HG02885 (cell line): ENCODE measurements at regions not wholly inside any gene's neighbourhood (a gene's known extent, or its start where the extent isn't known, plus 50 kb on each side); places are given as distances from the start of the nearest gene placed in this dataset.

ENCODE experiments used
- ATAC-seq: cut with Tn5 transposase; IDR thresholded peaks from one replicate; pipeline ENCODE4 v1.9.1; 2021; ENCODE audit warnings: mild to moderate bottlenecking; ENCODE audit not compliant: unreplicated experiment, poor library complexity

DNA sequence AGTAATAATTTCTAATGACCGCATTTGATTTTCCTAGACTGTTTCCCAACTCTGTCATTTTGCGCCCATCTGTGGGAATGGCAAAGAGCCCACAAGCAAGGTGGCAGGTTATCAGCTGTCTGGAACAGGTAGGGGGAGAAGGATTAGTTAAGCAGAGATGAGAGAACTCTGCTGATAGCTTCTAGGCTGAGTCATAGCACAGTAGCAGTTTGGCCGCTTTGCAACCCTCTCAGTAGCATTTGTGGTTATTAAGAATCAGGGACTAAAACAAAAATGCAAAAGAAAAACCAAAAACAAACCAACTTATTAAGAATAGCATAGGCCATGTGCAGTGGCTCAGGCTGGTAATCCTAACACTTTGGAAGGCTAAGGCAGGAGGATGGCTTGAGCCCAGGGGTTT is 602.7 kb upstream of the SORCS1 start:
- ATAC-seq, result no peak

DNA sequence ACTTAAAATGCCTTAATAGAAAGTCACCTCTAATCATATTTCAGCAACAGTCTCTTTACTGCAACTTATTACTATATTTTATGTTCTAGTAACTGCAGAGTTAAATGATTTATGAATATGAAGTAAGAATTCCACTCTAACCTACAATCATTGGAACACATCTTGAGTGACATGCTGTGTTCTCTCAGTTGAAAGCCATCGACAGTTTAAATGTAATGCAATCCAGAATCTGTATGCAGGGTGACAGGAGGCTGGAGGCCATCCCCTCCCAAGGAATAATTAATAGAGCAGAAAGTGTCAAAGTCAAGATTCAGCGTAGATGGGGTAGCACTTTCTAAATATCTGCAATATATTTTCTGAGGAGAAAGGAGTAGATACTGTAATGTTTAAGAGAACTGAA is 590.3 kb upstream of the SORCS1 start:
- no peak for ATAC-seq

DNA sequence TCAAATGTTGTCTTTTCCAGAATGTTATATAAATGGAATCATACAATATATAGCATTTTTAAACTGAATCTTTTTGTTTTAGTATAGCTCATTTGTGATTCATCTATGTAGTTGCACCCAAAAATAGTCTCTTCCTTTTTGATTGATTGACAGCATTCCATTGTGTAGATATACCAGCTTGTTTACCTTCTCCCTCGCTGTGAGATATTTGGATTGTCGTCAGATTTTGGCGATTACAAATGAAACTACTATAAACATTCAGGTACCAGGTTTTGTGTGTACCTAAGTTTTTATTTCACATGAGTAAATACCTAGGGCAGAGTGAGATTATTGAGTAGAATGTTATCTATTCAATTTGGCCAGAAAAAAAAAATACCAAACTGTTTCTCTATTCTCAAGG is 584.7 kb upstream of the SORCS1 start:
- no peak for ATAC-seq

DNA sequence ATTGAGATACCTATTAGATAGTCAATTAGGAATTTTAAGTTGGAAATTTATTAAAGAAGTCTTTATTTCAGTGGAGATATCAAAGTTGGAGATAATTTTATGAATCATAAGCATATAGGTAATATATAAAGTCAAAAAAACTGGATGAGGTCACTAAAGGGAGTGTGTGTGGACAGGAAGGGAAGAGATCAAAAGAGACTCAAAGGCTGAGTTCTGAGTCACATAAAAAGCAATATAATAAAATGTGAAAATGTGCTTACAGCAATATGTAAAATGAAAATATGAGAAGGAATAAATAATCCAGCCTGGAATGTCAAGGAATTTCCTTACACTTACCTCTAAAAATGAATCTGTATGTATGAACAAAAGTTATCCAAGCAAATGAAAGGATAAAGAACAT is 583.3 kb upstream of the SORCS1 start:
- ATAC-seq, result no peak

DNA sequence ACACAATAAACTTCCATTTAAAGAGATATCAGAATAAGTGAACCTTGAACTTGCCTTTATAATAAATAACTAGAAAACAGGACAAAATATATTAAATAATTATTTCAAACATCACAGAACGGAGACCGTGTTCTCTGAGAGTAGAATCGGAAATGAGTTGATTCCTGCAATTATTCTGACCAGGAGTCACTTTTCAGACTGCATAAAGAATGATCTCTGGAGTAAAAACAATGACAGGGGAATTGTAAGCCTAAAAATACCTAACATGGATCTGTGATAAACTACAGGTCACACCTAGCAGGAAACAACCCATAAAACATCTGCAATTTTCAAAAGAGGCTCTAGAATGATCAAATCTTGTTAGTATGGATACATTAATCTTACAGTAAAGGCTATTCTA is 577.5 kb upstream of the SORCS1 start:
- ATAC-seq, result no peak

DNA sequence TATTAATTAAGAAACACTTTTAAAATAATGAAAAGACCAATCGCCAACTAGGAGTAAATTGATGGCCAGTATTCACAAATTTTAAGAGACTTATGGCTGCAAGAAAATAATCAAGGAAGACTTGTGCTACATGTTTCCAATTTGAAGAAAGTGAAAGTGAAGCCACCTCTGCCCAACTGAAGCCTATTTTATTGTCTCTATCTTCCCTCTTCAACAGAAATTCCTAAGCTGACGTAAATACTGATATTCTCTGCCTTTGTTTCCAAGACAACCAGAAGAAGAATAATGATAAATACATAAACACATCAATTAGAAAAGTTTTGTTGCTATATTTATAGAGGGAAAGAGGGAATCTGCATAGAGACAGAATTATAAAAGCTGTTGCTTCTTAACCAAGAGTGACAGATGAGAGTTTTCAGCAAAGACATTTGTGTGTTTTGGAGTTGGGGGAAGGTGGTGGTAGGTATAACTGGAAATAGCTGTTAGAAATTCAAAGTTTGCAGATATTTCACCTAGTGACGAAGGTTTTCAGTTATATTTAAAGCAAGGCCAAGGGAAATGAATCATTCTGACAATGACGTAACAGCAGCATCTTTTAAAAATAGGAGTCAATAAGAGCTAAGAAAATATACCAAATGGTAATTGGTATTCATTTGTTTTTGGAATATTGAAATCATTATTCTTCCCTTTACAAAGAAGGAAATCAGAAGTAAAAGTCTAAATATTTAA is 576.6 kb upstream of the SORCS1 start:
- ATAC-seq, result no peak

DNA sequence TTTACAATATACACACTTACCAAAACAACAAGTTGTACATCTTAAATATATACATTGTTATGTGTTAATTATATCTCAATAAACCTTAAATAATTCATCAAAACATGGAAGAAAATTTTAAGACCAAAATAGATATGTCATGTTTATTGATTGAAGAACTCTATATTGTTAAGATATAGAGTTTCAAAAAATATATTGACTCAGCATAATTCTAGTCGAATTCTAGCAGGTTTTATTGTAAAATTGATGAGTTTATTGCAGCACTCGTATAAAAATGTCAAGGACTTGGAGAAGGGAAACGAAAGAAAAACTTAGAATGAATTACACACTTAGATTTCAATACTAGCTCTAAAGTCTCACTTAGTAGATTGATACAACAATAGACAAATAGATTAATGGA is 575.4 kb upstream of the SORCS1 start:
- no peak for ATAC-seq

DNA sequence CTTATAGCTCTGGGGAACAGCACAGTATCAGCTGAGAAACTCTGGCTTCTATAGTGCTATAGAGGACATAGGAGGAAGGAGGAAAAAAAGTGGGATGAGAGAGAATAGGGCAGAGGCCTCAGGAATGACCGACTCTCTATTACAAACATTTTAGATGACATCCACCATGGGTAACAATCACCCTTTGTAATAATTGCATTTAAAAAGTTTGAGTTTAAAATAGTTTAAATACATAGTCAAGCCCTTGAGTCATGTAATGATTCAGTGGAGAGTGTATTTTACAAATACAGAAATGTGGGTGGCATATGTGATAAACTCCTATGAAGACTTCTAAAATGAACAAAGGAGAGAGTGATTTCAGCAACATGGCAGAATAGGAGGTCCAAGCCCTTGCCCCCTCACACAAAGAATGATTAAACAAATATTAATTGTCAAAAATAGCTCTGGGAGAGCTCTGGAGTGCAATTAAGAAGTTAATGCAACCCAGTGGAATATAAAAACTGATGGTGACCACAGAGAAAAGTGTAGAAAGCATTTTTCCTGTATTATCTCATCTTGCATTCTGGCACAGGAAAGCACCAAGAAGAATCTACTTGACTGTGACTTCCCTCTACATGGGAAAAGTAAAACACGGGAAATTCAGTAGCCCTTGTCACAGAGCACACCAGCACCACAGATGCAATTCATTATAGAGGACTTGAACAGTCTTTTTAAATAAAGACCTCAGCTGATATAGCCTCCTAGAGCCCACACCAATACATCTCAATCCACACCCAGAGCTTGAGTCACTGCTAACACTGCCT is 569.0 kb upstream of the SORCS1 start:
- ATAC-seq, result no peak

DNA sequence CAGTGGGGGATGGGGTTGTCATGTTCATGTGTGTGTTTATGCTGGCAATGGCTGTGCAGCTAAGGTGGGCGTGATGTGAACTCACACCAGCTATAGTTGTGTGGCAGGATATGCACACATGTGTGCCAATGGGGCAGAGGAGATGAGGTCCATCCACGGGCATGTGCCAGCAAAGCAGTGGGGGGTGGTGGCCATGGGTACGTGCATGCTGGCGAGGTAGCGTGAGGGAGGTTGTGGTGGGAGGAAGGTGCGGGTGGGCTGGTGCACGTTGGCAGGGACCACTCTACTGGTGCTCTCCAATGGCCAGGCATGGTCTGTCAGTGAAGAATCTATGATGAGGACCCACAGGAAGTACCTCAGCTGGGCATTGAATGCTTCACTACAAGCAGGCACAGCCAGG is 567.5 kb upstream of the SORCS1 start:
- ATAC-seq, result no peak

DNA sequence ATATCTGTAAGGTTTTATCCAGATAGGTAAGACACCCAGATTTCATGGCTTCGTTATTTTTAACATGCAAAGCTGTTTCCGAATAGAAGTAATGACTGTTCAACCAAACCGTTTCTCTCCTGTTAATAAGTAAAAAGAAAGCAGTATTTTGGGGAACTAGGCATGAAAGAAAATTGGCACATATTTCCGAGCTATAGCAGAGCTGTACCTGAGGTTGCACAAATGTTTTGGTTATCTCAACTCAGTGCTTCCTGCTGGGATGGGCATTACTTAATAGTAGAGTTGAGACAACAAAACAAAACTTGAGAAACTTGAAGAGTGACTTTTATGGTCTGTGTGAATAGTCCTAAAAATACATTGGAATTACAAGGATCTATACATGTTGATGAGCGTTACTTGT is 564.3 kb upstream of the SORCS1 start:
- no peak for ATAC-seq

DNA sequence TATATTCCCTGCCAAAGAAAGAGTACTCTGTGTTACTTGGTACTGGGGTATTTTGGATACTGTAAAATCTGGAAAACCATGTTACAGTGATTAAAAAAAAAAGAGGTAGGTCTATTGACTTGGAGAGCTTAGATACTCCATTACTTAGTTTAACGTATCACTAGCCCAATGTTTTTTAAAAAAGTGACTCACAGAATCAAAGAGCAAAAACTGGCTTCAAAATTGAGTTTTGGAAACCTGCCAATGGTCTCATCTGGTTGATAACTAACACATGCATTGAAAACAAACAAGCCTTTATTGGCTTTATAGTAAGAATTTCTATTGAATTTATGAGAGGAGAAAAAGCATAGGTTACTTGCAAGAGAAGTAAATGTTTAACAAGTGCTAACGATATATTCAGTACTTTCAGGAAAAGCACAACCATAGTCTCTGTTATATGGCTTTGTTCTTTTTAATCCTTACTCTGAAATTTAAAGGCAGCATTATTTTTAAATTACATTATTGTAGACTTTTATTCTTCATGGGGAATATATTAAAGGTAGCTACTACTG is 563.3 kb upstream of the SORCS1 start:
- ATAC-seq, result no peak

DNA sequence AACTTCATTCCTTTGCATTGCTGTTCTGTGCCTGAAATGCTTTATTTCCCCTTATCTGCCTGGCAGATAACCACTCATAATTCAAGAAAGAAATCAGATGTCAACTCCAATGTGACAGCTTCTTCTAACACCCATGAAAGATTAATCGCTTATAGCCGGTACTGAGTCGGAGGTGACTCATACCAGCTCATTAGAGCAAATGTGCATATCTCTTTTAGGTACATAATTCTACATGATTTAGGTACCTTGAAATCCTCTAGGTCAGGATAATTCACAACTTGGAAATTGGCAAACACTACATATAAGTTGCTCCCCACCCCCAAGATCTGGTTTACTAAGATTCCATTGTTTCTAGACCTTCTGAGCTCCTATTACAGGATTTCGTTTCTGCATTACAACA is 554.4 kb upstream of the SORCS1 start:
- ATAC-seq, result no peak

DNA sequence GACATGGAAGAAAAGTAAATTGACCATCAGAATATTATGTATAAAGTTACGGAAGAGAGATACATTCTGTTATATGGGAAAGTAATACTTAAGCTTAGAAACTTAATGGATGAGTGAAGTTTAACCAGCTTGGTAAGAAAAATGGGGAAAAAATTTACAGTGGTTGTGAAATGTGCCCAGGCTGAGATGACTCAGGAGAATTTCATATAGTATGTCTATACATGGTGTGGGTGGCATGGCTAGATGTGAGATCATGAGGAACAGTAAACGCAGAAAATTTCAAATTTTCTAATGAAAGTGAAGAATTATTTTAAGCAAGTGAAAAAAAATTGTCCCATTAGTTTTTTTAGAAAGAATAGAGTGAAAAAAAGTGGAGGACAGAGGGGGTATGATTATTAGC is 552.5 kb upstream of the SORCS1 start:
- ATAC-seq, result no peak

DNA sequence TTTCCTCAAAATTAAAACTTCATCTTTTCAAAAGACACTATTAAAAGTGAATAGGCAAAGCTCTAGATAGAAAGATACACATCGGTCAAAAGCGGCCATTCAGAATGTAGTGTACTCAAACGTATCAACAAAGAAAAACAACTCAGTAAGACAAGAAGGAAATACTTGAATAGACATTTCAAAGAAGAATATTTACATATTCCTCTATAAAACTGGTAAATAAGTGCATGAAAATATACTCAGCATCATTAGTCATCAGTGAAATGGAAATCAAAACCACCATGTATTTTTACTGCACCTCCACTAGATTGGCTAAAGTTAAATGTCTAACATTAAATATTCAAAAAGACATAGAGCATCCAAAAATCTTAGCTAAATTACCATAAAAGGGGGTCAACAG is 551.1 kb upstream of the SORCS1 start:
- no peak for ATAC-seq

DNA sequence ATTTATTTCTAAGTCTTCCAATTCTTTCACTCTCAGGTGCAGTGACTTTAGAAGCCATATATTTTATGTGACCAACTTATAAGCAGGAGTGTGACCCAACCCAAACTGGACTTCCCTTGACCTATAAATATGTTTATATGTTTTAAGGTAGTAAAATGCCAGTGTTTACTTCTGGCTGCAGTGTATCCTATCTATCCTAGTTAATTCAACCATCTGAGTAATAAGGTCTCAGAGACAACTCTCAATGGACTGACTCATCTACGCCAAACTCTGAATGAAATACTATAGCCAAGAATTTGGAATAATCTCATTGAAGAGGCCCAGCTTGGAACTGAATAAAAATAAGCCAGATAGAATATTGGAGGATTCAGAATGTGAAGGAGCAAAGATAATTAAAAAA is 544.5 kb upstream of the SORCS1 start:
- no peak for ATAC-seq

DNA sequence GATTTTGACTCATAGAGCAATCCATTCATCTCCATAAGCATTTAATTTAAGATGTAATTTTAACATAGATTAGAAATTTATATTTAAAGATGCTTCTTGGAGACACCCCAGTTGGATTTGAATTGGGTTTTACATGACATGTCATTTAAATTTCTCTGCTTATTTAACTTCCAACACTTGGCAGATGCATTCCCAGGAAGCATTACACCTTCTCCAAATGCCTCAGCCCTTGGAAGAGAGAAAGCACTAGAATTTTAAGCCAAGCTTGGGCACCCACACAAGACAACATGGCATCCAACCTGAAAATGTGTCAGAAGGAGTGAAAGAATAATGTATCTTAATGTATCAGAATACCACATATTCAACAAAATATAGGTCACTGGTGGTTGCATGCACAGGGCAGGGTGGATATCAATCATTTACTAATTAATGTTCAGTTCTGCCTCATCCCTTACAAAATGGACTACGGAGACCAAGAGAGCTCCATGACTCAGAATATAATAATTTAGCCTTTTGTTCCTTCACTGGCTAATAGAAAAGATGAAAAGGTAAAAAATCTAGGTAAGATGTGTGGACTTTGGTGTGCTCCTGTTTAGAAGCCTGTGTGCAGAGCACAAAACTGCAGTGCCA is 541.7 kb upstream of the SORCS1 start:
- ATAC-seq, result no peak

DNA sequence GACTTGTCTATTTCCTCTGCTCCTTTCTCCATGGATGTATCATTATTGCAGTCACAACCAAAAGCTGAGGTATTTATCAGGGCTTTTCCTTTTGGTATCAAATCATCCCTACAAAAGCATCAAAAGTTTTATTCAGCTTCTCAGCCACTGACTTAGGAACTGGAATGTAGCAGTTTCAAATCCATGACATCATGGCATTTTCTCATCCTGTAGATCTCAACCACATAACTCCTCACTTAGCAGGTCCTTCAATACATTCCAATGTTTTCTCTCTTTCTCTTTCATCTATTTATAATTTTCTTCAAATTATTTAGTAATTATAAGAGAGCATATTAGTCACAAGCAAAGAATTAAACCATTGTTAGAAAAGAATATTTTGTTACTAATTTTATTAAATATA is 537.4 kb upstream of the SORCS1 start:
- ATAC-seq, result no peak

DNA sequence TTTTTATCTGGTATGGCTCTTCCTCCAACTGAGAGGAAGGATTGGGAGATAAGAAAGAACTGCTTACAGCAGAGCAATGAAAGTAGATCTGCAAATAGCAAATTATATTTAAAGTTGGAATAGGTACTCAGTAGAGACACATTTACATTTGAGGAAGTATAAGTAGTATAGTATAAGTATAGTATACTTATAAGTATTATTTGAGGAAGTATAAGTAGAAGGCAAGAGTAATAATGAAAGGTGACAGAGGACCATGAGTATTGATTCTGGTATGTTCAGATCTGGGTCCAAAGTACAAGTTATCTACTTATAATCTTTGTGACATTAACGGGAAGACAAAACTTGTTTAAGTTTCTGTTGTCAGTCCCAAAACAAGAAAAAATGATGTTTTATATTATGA is 527.6 kb upstream of the SORCS1 start:
- no peak for ATAC-seq

DNA sequence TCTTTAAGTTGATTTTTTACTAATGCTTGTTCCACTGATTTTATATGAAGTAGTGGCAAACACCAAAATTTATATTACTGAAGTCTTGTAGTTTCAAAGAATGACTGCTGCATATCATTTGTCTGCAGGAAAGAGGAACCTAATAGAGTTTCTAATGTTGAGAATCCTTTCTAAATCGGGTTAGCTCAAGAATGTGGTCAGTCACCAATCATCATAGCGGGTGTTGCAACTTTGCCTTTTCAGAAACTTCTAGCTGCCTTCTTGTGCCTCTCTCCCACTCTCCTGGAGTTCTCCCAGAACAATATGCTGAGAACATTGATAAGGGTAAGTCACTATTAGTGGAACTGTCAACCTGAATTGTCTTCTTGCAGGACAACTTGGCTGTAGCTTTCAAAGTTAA is 524.8 kb upstream of the SORCS1 start:
- ATAC-seq, result no peak

DNA sequence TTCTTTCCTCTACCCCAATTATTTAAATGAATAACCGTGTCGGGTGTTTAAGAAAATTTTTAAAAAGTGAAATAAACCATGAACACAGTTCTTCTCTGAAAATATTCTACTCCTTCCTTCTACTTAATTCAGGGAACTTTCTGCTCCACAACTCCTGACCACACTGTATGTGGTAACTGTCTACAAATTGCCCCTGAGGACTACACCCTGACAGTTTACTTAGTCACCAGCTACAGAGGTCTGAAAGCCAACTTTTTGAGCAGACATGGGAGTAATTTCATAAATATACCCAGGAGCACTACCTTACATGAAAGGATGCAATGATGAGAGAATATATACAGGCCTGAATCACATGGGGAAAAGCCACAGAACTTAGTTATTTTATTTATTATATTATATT is 523.2 kb upstream of the SORCS1 start:
- ATAC-seq, result no peak

DNA sequence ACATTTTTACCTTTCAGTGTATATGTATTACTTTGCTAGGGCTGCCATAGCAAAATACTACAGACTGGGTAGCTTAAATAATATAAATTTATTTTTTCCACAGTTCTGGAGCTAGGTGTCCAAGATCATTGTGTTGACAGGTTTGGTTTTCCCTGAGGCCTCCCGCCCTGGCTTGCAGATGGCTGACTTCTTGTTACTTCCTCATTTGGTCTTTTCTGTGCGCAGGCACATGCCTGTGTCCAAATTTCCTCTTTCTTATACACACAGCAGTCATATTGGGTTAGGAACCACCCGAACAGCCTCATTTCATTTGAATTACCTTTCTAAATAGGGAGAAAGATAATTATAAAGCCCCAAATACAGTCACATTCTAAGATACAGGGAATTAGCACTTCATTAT is 521.6 kb upstream of the SORCS1 start:
- ATAC-seq, result peak; percentile 72
